ENCODE measurements at regions not wholly inside any gene's neighbourhood (a gene's known extent, or its start where the extent isn't known, plus 50 kb on each side); places are given as distances from the start of the nearest gene placed in this dataset.

DNA sequence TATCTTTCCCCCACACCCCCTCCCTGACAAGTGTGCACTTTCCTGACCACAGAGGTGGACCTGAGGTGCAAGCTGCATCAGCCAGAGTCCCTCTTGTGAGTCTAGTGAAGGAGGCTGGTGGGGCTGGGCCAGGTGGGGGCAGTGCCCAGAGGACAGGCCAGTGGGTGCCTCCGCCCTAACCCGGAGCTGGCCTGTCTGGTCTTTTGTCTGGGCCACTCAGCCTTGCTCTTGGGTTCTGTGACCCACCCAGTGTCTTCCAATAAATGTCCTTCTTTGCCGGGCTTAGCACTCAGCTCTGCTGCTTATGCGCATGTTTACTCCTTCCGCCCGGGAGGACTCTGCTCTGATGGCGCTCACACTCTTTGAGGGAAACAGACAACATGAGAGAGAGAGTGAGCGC lies 526.2 kb downstream of the TBC1D22A start:
- Histone ChIP-seq H3K27ac (ENCODE audit: poor library complexity, severe bottlenecking) (no peak overlapping the region), H3K9me3 (ENCODE audit: severe bottlenecking) (no peaks in the 10 kb centered on the region), H3K4me3 (ENCODE audit: severe bottlenecking) (no peak overlapping the region), H3K4me1 (ENCODE audit: insufficient read depth, poor library complexity, severe bottlenecking) (no peaks in the 10 kb centered on the region), H3K27me3 (ENCODE audit: insufficient read depth, poor library complexity, severe bottlenecking) (no peaks in the 10 kb centered on the region), H3K36me3 (ENCODE audit: low read depth) (no peaks in the 10 kb centered on the region)
- TF ChIP-seq CTCF (IDR thresholded peaks at IDR 0.05; ENCODE audit: poor library complexity, severe bottlenecking), result no peak
- no peak for ATAC-seq (ENCODE audit: low read depth)
- no peak for DNase-seq (ENCODE audit: low spot score)

GRCh38 chr22:47287516-47287915 lies 525.1 kb downstream of the TBC1D22A start:
- TF ChIP-seq CTCF (IDR thresholded peaks at IDR 0.05; ENCODE audit: poor library complexity, severe bottlenecking), result no peak
- H3K36me3 ChIP-seq (ENCODE audit: low read depth), result no peaks in the 10 kb centered on the region
- H3K27ac ChIP-seq (ENCODE audit: poor library complexity, severe bottlenecking), result no peak overlapping the region
- DNase-seq (ENCODE audit: low spot score), result no peak
- H3K9me3 ChIP-seq (ENCODE audit: severe bottlenecking), result no peaks in the 10 kb centered on the region
- no peak overlapping the region for H3K4me3 ChIP-seq (ENCODE audit: severe bottlenecking)
- H3K4me1 ChIP-seq (ENCODE audit: insufficient read depth, poor library complexity, severe bottlenecking), result no peaks in the 10 kb centered on the region
- H3K27me3 ChIP-seq (ENCODE audit: insufficient read depth, poor library complexity, severe bottlenecking), result no peaks in the 10 kb centered on the region
- no peak for ATAC-seq (ENCODE audit: low read depth)

- no peak for ATAC-seq (ENCODE audit: low read depth)
These were observed 524.1 kb downstream of the TBC1D22A start for GRCh38 chr22:47286590-47286989.

GRCh38 chr22:47285981-47286380 lies 523.5 kb downstream of the TBC1D22A start:
- no peak overlapping the region for H3K4me3 ChIP-seq (ENCODE audit: severe bottlenecking)
- ATAC-seq (ENCODE audit: low read depth) (no peak), DNase-seq (ENCODE audit: low spot score) (no peak)
- no peaks in the 10 kb centered on the region for H3K4me1 ChIP-seq (ENCODE audit: insufficient read depth, poor library complexity, severe bottlenecking)
- no peak overlapping the region for H3K27ac ChIP-seq (ENCODE audit: poor library complexity, severe bottlenecking)
- H3K36me3 ChIP-seq (ENCODE audit: low read depth), result no peaks in the 10 kb centered on the region
- no peaks in the 10 kb centered on the region for H3K9me3 ChIP-seq (ENCODE audit: severe bottlenecking)
- peaks cover under 1% of the 10 kb centered on the region for H3K27me3 ChIP-seq (ENCODE audit: insufficient read depth, poor library complexity, severe bottlenecking)
- TF ChIP-seq CTCF (IDR thresholded peaks at IDR 0.05; ENCODE audit: poor library complexity, severe bottlenecking), result no peak

More at GRCh38 chr22:47286590-47286989, 524.1 kb downstream of the TBC1D22A start:
- no peak for TF ChIP-seq CTCF (IDR thresholded peaks at IDR 0.05; ENCODE audit: poor library complexity, severe bottlenecking)
- no peaks in the 10 kb centered on the region for H3K27me3 ChIP-seq (ENCODE audit: insufficient read depth, poor library complexity, severe bottlenecking)
- no peak for DNase-seq (ENCODE audit: low spot score)
- no peaks in the 10 kb centered on the region for H3K4me1 ChIP-seq (ENCODE audit: insufficient read depth, poor library complexity, severe bottlenecking)
- no peak overlapping the region for H3K27ac ChIP-seq (ENCODE audit: poor library complexity, severe bottlenecking)
- H3K4me3 ChIP-seq (ENCODE audit: severe bottlenecking), result no peak overlapping the region
- no peaks in the 10 kb centered on the region for H3K36me3 ChIP-seq (ENCODE audit: low read depth)
- H3K9me3 ChIP-seq (ENCODE audit: severe bottlenecking), result no peaks in the 10 kb centered on the region

DNA sequence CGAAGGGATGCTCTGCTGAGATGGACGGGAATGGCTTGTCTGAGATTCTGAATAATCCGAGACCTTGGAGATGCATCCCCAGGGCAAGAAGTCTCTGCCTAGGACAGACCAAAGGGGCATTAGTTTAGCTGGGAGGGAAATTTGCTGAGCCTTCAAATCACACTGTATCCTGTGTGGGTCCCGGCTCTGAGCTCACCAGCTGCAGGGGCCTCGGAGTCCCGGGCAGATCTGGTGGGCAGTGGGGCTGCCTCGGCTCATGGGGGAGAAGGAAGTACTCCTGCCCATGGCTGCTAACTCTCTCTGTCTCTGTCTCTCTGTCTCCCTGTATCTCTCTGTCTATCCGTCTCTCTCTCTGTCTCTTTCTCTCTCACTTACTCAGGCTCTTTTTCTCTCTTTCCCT lies 522.4 kb downstream of the TBC1D22A start:
- peaks cover 8% of the 10 kb centered on the region for H3K27me3 ChIP-seq (ENCODE audit: insufficient read depth, poor library complexity, severe bottlenecking)
- no peaks in the 10 kb centered on the region for H3K9me3 ChIP-seq (ENCODE audit: severe bottlenecking)
- H3K36me3 ChIP-seq (ENCODE audit: low read depth), result no peaks in the 10 kb centered on the region
- DNase-seq (ENCODE audit: low spot score), result no peak
- H3K4me1 ChIP-seq (ENCODE audit: insufficient read depth, poor library complexity, severe bottlenecking), result no peaks in the 10 kb centered on the region
- no peak for TF ChIP-seq CTCF (IDR thresholded peaks at IDR 0.05; ENCODE audit: poor library complexity, severe bottlenecking)
- H3K4me3 ChIP-seq (ENCODE audit: severe bottlenecking), result no peak overlapping the region
- no peak for ATAC-seq (ENCODE audit: low read depth)
- H3K27ac ChIP-seq (ENCODE audit: poor library complexity, severe bottlenecking), result no peak overlapping the region
